ENCODE measurements at regions not wholly inside any gene's neighbourhood (a gene's known extent, or its start where the extent isn't known, plus 50 kb on each side); places are given as distances from the start of the nearest gene placed in this dataset.

DNA sequence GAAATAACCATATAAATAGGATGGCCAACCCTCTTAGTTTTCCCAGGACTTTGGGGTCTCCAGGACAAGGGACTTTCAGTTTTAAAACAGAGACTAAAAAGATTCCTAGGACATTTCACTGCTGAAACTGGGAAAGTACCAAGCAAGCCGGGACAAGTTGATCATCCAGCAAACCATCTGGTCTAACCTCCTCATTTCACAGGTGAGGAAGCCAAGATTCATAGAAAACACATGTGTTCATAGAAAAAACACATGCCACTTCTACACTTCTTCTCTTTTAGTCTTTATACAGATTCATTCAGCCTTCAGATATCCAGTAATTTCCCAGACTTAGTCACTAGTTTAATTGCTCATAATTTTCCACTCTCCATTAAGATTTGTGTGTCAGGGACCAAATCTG, 165.6 kb upstream of the CCDC54 start:
- Histone ChIP-seq H3K27ac (ENCODE audit: low read depth in 1 of 2, low read length in 1 of 2) (no peak overlapping the region), H3K36me3 (ENCODE audit: control insufficient read depth in 4 of 4, insufficient read depth in 4 of 4, low read length in 4 of 4) (no peaks in the 10 kb centered on the region), H3K27me3 (ENCODE audit: control insufficient read depth in 3 of 3, insufficient read depth in 3 of 3, low read length in 2 of 3) (no peaks in the 10 kb centered on the region), H3K4me1 (ENCODE audit: control insufficient read depth in 5 of 5, insufficient read depth in 5 of 5, low read length in 5 of 5) (peaks cover 0 to 56% (median 36%) of the 10 kb centered on the region in 5 donors), H3K9me3 (ENCODE audit: control insufficient read depth in 4 of 4, insufficient read depth in 3 of 4, low read length in 3 of 4) (no peaks in the 10 kb centered on the region), H3K4me3 (no peak overlapping the region), H3K9ac (ENCODE audit: insufficient read depth in 1 of 2, low read length in 2 of 2) (no peak overlapping the region)
- TF ChIP-seq CTCF (IDR thresholded peaks at IDR 0.05; ENCODE audit: control extremely low read depth, extremely low read depth) = no peak
- no peak for ATAC-seq (ENCODE audit: insufficient read depth, low FRiP score)
- WGBS, 2 donors = 95 to 97% methylated on average over 1 of the region's 1 CpG
- DNase-seq = no peak

DNA sequence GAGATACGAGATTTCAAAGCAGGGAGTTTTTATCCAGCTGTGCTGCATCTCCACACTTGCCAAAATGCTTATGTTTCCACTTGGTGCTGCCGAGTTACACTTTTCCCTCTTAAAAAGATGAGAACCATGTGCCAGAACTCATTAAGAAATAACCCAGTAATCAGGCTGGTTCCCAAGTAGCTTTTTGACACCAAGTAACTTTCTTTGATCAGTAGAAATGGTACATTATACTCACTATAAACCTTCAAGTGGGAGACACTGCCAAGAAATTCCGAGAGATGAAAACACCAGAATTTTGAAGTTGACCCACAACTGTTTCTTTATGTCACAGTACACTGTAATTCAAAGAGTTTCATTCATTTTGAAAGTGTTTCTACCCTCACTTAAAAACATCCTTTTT, 164.6 kb upstream of the CCDC54 start:
- Histone ChIP-seq H3K27ac (ENCODE audit: low read depth in 1 of 2, low read length in 1 of 2) (no peak overlapping the region), H3K9me3 (ENCODE audit: control insufficient read depth in 4 of 4, insufficient read depth in 3 of 4, low read length in 3 of 4) (no peaks in the 10 kb centered on the region), H3K4me3 (no peak overlapping the region), H3K9ac (ENCODE audit: insufficient read depth in 1 of 2, low read length in 2 of 2) (no peak overlapping the region), H3K4me1 (ENCODE audit: control insufficient read depth in 5 of 5, insufficient read depth in 5 of 5, low read length in 5 of 5) (peaks cover 0 to 46% (median 31%) of the 10 kb centered on the region in 5 donors), H3K36me3 (ENCODE audit: control insufficient read depth in 4 of 4, insufficient read depth in 4 of 4, low read length in 4 of 4) (no peaks in the 10 kb centered on the region), H3K27me3 (ENCODE audit: control insufficient read depth in 3 of 3, insufficient read depth in 3 of 3, low read length in 2 of 3) (no peaks in the 10 kb centered on the region)
- DNase-seq (peak; percentile 57 to 85 (median 81)), ATAC-seq (ENCODE audit: insufficient read depth, low FRiP score) (no peak)
- WGBS, 2 donors = 55 to 69% methylated on average over 3 of the region's 3 CpGs
- TF ChIP-seq CTCF (IDR thresholded peaks at IDR 0.05; ENCODE audit: control extremely low read depth, extremely low read depth) = no peak

DNA sequence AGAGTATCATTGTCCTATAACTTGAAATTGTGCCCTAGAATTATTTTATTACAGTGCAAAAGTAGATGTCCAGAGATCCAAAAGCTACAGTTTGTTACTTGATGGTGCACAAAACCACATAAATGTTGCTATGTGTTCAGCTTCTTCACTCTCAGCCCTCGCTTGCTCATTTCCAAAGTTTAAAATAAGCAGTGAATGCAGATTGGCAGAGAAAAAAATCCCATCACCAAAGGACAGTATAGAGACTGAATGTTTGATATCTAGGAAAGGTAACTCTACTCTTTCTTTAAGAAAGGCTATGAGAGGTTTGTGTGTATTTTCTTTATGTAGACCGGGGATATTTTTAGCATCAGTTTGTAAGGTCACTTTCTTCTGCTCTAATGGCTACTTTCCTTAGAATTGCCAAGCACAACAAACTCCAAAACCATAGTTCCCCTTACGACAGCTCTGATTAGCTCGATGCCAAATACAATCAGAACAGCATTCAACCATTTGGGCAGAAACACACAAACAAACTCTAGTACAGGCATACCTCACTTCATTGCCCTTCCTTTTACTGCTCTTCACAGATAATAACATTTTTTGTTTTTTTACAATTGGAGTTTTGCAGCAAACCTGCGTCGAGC, 164.1 kb upstream of the CCDC54 start:
- ATAC-seq (ENCODE audit: insufficient read depth, low FRiP score) = no peak
- Histone ChIP-seq H3K9ac (ENCODE audit: insufficient read depth in 1 of 2, low read length in 2 of 2) (no peak overlapping the region), H3K4me3 (no peak overlapping the region), H3K9me3 (ENCODE audit: control insufficient read depth in 4 of 4, insufficient read depth in 3 of 4, low read length in 3 of 4) (no peaks in the 10 kb centered on the region), H3K36me3 (ENCODE audit: control insufficient read depth in 4 of 4, insufficient read depth in 4 of 4, low read length in 4 of 4) (no peaks in the 10 kb centered on the region), H3K27ac (ENCODE audit: low read depth in 1 of 2, low read length in 1 of 2) (no peak overlapping the region), H3K4me1 (ENCODE audit: control insufficient read depth in 5 of 5, insufficient read depth in 5 of 5, low read length in 5 of 5) (peaks cover 0 to 41% (median 31%) of the 10 kb centered on the region in 5 donors), H3K27me3 (ENCODE audit: control insufficient read depth in 3 of 3, insufficient read depth in 3 of 3, low read length in 2 of 3) (no peaks in the 10 kb centered on the region)
- 78 to 82% methylated on average over 6 of the region's 6 CpGs for WGBS, 2 donors
- no peak for TF ChIP-seq CTCF (IDR thresholded peaks at IDR 0.05; ENCODE audit: control extremely low read depth, extremely low read depth)
- peak in 2 of 3 donors; percentile 66 to 69 for DNase-seq

- Histone ChIP-seq H3K4me1 (ENCODE audit: control insufficient read depth in 5 of 5, insufficient read depth in 5 of 5, low read length in 5 of 5) (peaks cover 0 to 18% (median 13%) of the 10 kb centered on the region in 5 donors), H3K36me3 (ENCODE audit: control insufficient read depth in 4 of 4, insufficient read depth in 4 of 4, low read length in 4 of 4) (no peaks in the 10 kb centered on the region), H3K27me3 (ENCODE audit: control insufficient read depth in 3 of 3, insufficient read depth in 3 of 3, low read length in 2 of 3) (no peaks in the 10 kb centered on the region), H3K27ac (ENCODE audit: low read depth in 1 of 2, low read length in 1 of 2) (no peak overlapping the region), H3K9me3 (ENCODE audit: control insufficient read depth in 4 of 4, insufficient read depth in 3 of 4, low read length in 3 of 4) (no peaks in the 10 kb centered on the region), H3K9ac (ENCODE audit: insufficient read depth in 1 of 2, low read length in 2 of 2) (no peak overlapping the region), H3K4me3 (no peak overlapping the region)
- 92 to 95% methylated on average over 5 of the region's 5 CpGs for WGBS, 2 donors
- no peak for TF ChIP-seq CTCF (IDR thresholded peaks at IDR 0.05; ENCODE audit: control extremely low read depth, extremely low read depth)
- ATAC-seq (ENCODE audit: insufficient read depth, low FRiP score) = no peak
- no peak for DNase-seq
Observed at GRCh38 chr3:107216229-107216628, 161.0 kb upstream of the CCDC54 start.
